Upper lobe of right lung (tissue), 1 donor: ENCODE measurements at regions not wholly inside any gene's neighbourhood (a gene's known extent, or its start where the extent isn't known, plus 50 kb on each side); places are given as distances from the start of the nearest gene placed in this dataset.
A peak's percentile ranks its signal among the peaks of the same experiment; 100 is the strongest.

Source experiments
- ATAC-seq: fragments of 200-7000 bp; cut with Tn5 transposase; one replicate; pipeline ENCODE4 v1.9.1; 2020; ENCODE audit warnings: mild to moderate bottlenecking, moderate library complexity
- DNase-seq: peaks from one replicate; pipeline ENCODE4 v3.0.0-alpha.2; 2020
- H3K27ac ChIP-seq: fragments of 200-600 bp; one replicate; pipeline ENCODE4 v1.8.0; 2022
- H3K27me3 ChIP-seq: fragments of 200-600 bp; one replicate; pipeline ENCODE4 v1.8.0; 2022; ENCODE audit warnings: mild to moderate bottlenecking
- H3K36me3 ChIP-seq: fragments of 200-600 bp; one replicate; pipeline ENCODE4 v1.8.0; 2022
- H3K4me1 ChIP-seq: fragments of 200-600 bp; one replicate; pipeline ENCODE4 v1.8.0; 2022
- H3K4me3 ChIP-seq: fragments of 200-600 bp; one replicate; pipeline ENCODE4 v1.8.0; 2022; ENCODE audit warnings: mild to moderate bottlenecking
- H3K9me3 ChIP-seq: fragments of 200-600 bp; one replicate; pipeline ENCODE4 v1.8.0; 2022
- intact Hi-C: fragments of 100-400 bp; cut with DNase I; formaldehyde crosslinking; loops from one replicate; pipeline ENCODE4 v1.11.0; 2022
- TF ChIP-seq, protein P1 (sequence below): fragments of 200-600 bp; IDR thresholded peaks from one replicate; pipeline ENCODE4 v1.8.0; 2022; ENCODE audit warnings: antibody characterized with exemption
- donor health status: DM: no; HTN: yes; CAD: no; lungs with severe emphysema.

DNA sequence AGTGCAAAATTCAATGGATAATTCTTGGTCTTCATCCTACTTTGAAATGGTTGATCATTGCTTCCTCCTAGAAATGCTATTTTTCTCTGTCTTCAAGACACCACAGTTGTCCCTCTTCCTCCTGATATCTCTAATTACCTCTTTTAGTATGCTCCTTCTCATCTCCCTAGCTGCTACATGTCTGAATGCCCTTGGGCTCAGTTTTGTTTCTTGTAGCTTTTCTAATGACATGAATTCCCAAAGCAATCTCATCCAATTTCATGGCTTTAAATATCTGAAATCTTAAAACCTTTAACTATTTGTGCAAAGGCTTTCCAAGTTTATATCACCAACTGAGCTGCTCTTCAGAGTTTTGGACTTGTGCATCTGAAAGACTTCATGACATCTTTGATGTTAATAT, 120.2 kb upstream of the RGS17 start:
- TF ChIP-seq, protein P1, sequence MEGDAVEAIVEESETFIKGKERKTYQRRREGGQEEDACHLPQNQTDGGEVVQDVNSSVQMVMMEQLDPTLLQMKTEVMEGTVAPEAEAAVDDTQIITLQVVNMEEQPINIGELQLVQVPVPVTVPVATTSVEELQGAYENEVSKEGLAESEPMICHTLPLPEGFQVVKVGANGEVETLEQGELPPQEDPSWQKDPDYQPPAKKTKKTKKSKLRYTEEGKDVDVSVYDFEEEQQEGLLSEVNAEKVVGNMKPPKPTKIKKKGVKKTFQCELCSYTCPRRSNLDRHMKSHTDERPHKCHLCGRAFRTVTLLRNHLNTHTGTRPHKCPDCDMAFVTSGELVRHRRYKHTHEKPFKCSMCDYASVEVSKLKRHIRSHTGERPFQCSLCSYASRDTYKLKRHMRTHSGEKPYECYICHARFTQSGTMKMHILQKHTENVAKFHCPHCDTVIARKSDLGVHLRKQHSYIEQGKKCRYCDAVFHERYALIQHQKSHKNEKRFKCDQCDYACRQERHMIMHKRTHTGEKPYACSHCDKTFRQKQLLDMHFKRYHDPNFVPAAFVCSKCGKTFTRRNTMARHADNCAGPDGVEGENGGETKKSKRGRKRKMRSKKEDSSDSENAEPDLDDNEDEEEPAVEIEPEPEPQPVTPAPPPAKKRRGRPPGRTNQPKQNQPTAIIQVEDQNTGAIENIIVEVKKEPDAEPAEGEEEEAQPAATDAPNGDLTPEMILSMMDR, result no peak
- no peak overlapping the region for H3K27ac ChIP-seq
- H3K9me3 ChIP-seq, result no peaks in the 10 kb centered on the region
- no peak for DNase-seq
- H3K36me3 ChIP-seq, result no peaks in the 10 kb centered on the region
- no peak for ATAC-seq
- H3K27me3 ChIP-seq, result no peaks in the 10 kb centered on the region
- no peaks in the 10 kb centered on the region for H3K4me1 ChIP-seq
- no peak overlapping the region for H3K4me3 ChIP-seq
- intact Hi-C loops, result no loop called here

GRCh38 chr6:153237670-153238069, 106.6 kb upstream of the RGS17 start:
- Histone ChIP-seq H3K9me3 (no peaks in the 10 kb centered on the region), H3K36me3 (no peaks in the 10 kb centered on the region), H3K4me3 (no peak overlapping the region), H3K27ac (no peak overlapping the region), H3K27me3 (no peaks in the 10 kb centered on the region), H3K4me1 (no peaks in the 10 kb centered on the region)
- TF ChIP-seq, protein P1, result no peak
- DNase-seq, result no peak
- no peak for ATAC-seq
- intact Hi-C loops, result no loop called here

GRCh38 chr6:153231048-153231646, 100.1 kb upstream of the RGS17 start:
- H3K4me3 ChIP-seq, result no peak overlapping the region
- peak; percentile 85 for ATAC-seq
- H3K4me1 ChIP-seq, result no peaks in the 10 kb centered on the region
- intact Hi-C loops, result no loop called here
- H3K27ac ChIP-seq, result no peak overlapping the region
- H3K9me3 ChIP-seq, result no peaks in the 10 kb centered on the region
- no peaks in the 10 kb centered on the region for H3K27me3 ChIP-seq
- no peaks in the 10 kb centered on the region for H3K36me3 ChIP-seq
- TF ChIP-seq, protein P1, result peak; percentile 77
- peak; percentile 70 for DNase-seq

DNA sequence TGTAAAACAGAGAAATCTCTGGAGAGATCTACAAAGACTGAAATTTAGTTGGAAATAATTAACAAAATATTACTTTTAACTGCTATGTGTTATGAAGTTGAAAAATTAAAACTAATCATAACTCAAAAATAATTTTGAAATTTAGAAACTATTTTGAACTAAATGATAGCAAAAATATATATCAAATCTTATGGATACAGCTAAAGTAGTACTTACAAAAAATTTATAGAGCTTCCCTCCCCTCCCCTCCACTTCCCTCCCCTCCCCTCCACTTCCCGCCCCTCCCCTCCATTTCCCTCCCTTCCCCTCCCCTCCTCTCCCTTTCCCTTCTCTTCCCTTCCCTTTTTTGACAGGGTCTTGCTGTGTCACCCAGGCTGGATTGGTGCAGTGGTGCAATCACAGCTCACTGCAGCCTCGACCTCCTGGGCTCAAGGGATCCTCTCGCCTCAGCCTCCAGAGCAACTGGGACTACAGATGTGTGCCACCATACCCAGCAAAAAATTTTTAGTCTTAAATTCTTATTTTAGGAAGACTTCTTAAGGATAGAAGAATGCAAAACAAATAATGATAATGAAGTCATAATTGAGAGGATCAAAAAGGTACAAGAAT, 87.2 kb upstream of the RGS17 start:
- intact Hi-C loops, result no loop called here
- no peak for DNase-seq
- ATAC-seq, result no peak

GRCh38 chr6:153216789-153217188, 85.7 kb upstream of the RGS17 start:
- DNase-seq (no peak), ATAC-seq (no peak)
- intact Hi-C loops, result no loop called here
- no peaks in the 10 kb centered on the region for H3K9me3 ChIP-seq
- TF ChIP-seq, protein P1, result no peak
- no peaks in the 10 kb centered on the region for H3K27me3 ChIP-seq
- no peaks in the 10 kb centered on the region for H3K4me1 ChIP-seq
- no peak overlapping the region for H3K4me3 ChIP-seq
- H3K27ac ChIP-seq, result no peak overlapping the region
- H3K36me3 ChIP-seq, result no peaks in the 10 kb centered on the region

More for the DNA sequence above, 87.2 kb upstream of the RGS17 start:
- Histone ChIP-seq H3K9me3 (no peaks in the 10 kb centered on the region), H3K27me3 (no peaks in the 10 kb centered on the region), H3K4me1 (no peaks in the 10 kb centered on the region), H3K36me3 (no peaks in the 10 kb centered on the region), H3K27ac (no peak overlapping the region), H3K4me3 (no peak overlapping the region)
- TF ChIP-seq, protein P1, result no peak
